ENCODE measurements at regions not wholly inside any gene's neighbourhood (a gene's known extent, or its start where the extent isn't known, plus 50 kb on each side); places are given as distances from the start of the nearest gene placed in this dataset.

DNA sequence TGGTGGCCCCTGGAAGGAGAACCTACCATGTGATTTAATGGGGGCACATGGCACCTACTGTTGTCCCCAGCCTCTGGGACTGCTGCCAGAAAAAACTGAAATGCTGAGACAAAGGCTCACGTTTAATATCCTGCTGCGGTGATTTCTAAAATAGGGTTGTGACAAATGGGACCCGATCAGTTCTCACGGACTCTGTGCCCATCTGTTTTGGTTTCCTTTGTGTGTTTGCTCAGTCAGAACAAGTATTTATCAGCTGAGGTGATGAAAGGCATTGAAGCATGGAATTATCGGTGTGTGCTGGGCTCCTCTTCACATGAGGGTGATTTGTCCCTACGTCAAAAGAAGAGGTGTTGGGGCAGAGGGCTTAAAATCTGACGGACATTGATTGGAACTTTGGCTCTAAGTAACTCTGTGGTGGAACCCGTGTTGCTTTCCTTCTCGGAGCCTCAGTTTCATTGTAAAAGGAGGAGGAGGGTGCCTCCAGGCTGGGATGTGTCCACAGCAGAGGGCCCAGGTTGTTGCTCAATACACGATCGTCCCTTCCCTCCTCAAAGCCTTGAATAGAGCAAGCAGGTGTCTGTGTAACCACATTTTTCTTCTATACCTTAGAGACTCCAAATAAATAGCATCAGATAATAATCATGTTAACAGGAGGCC lies 283.3 kb upstream of the RGMA start:
- Histone ChIP-seq H3K4me3 (ENCODE audit: low read depth, low read length) (no peak overlapping the region), H3K27ac (no peak overlapping the region), H3K9me3 (ENCODE audit: severe bottlenecking) (no peaks in the 10 kb centered on the region), H3K27me3 (ENCODE audit: insufficient read depth, low read depth, severe bottlenecking) (peaks cover 90% of the 10 kb centered on the region), H3K36me3 (no peaks in the 10 kb centered on the region)
- no peak for DNase-seq
- TF ChIP-seq, protein P1, sequence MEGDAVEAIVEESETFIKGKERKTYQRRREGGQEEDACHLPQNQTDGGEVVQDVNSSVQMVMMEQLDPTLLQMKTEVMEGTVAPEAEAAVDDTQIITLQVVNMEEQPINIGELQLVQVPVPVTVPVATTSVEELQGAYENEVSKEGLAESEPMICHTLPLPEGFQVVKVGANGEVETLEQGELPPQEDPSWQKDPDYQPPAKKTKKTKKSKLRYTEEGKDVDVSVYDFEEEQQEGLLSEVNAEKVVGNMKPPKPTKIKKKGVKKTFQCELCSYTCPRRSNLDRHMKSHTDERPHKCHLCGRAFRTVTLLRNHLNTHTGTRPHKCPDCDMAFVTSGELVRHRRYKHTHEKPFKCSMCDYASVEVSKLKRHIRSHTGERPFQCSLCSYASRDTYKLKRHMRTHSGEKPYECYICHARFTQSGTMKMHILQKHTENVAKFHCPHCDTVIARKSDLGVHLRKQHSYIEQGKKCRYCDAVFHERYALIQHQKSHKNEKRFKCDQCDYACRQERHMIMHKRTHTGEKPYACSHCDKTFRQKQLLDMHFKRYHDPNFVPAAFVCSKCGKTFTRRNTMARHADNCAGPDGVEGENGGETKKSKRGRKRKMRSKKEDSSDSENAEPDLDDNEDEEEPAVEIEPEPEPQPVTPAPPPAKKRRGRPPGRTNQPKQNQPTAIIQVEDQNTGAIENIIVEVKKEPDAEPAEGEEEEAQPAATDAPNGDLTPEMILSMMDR (IDR thresholded peaks at IDR 0.05; ENCODE audit: low read depth, low read length): no peak

DNA sequence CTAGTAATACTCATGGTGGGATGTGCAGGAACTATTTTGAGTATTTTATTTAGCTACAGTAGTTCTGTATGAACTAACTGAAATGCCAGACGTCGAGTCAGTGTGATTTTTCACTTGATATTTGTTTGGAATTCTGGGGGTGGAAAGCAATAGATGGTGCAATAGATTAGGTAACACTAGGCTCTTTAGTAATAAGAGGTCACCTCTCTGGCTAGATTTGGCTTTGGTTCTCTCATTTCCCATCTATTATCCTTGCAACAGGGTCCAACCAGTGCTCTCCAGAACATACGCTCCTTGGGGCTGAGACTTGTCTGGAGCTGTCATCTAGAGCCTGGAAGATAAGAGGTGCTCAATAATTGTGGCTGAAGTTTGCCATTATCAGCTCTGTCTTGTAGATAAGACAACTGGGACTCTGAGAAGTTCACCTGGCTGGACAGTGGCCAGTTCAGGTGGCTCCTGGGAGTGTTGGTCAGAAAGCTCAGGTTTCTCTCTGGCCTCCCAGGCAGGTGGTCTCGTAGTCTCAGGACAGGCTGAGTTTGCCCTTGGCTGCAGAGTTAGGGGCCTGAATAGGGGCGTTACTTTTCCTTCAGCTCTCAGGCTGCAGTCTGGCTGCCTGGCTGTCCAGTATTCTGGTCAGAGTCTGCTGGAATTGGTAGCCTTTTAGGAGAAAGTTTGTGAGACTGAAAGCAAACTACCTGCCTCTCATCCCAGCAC lies 277.5 kb upstream of the RGMA start:
- TF ChIP-seq, protein P1 (IDR thresholded peaks at IDR 0.05; ENCODE audit: low read depth, low read length): no peak
- Histone ChIP-seq H3K36me3 (no peaks in the 10 kb centered on the region), H3K9me3 (ENCODE audit: severe bottlenecking) (no peaks in the 10 kb centered on the region), H3K27me3 (ENCODE audit: insufficient read depth, low read depth, severe bottlenecking) (peaks cover 83% of the 10 kb centered on the region), H3K27ac (no peak overlapping the region), H3K4me3 (ENCODE audit: low read depth, low read length) (no peak overlapping the region)
- DNase-seq: no peak

DNA sequence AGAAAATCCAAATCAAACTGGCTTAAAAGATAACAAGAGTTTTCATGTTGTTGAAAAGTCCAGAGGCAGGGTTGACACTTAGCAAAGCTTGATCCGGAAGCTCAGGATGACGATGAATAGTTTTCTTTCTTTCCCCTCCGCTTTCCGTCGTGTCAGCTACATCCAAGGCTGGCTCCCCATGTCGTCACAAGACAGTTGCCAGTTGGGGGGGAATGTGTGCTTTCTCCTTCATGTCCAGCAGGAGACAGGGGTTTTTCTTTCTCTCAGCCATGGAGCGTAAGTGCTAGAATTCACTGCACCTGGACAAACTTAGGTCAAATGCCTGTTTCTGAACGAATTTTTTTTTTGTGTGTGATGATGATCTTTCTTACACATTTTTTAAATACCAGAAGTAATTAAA lies 273.8 kb upstream of the RGMA start:
- DNase-seq: no peak
- no peak overlapping the region for H3K27ac ChIP-seq

DNA sequence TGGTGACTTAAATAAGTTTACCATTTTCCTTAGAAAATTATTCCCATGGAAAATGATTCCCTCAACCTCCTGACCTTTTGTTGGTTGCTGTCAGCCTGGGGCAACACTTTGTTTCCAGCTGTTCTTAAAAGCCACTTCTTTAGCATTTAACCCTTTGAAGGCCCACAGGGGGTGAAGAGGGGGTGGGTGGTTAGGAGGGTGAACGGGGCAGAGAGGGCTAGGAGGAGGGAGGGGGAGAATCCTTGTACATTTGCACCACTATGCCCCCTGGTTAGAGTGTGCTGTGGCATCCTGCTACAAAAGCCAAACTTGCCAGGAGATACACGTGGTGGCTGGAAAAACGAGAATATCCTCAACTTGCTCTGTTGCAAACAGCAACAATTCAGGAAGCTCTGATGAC lies 273.2 kb upstream of the RGMA start:
- no peak overlapping the region for H3K27ac ChIP-seq
- no peaks in the 10 kb centered on the region for H3K9me3 ChIP-seq (ENCODE audit: severe bottlenecking)
- no peaks in the 10 kb centered on the region for H3K36me3 ChIP-seq
- DNase-seq: no peak
- TF ChIP-seq, protein P1 (IDR thresholded peaks at IDR 0.05; ENCODE audit: low read depth, low read length): no peak
- H3K27me3 ChIP-seq (ENCODE audit: insufficient read depth, low read depth, severe bottlenecking): peaks cover 92% of the 10 kb centered on the region
- no peak overlapping the region for H3K4me3 ChIP-seq (ENCODE audit: low read depth, low read length)

More for the DNA sequence above, 273.8 kb upstream of the RGMA start:
- no peaks in the 10 kb centered on the region for H3K36me3 ChIP-seq
- H3K27me3 ChIP-seq (ENCODE audit: insufficient read depth, low read depth, severe bottlenecking): peaks cover 92% of the 10 kb centered on the region
- no peaks in the 10 kb centered on the region for H3K9me3 ChIP-seq (ENCODE audit: severe bottlenecking)
- no peak overlapping the region for H3K4me3 ChIP-seq (ENCODE audit: low read depth, low read length)
- TF ChIP-seq, protein P1 (IDR thresholded peaks at IDR 0.05; ENCODE audit: low read depth, low read length): no peak

DNA sequence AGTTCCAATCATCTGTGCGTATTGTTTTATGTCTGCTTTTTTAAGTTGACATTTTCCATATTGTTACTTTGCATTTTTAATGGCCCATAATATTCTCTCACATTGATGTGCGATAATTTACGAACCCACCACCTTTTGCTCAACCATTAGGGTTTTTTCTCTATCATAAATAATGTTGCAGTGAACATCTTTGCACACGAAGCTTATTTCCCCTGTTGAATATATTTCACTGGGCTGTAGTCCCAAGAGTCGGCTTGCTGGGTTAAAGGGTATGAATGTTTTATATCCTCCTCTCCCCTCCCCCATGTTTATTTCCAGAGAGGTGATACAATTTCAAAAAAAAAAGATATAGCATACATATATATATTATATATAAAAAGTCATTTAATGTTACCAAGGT lies 272.7 kb upstream of the RGMA start:
- no peaks in the 10 kb centered on the region for H3K36me3 ChIP-seq
- no peak overlapping the region for H3K27ac ChIP-seq
- peaks cover 92% of the 10 kb centered on the region for H3K27me3 ChIP-seq (ENCODE audit: insufficient read depth, low read depth, severe bottlenecking)
- no peaks in the 10 kb centered on the region for H3K9me3 ChIP-seq (ENCODE audit: severe bottlenecking)
- DNase-seq: no peak
- TF ChIP-seq, protein P1 (IDR thresholded peaks at IDR 0.05; ENCODE audit: low read depth, low read length): no peak
- H3K4me3 ChIP-seq (ENCODE audit: low read depth, low read length): no peak overlapping the region
